HS-5 (cell line): ENCODE measurements at regions not wholly inside any gene's neighbourhood (a gene's known extent, or its start where the extent isn't known, plus 50 kb on each side); places are given as distances from the start of the nearest gene placed in this dataset.
"Not testable (repeated sequence)": the region's sequence is repeated elsewhere in the genome, so short reads cannot be mapped to it uniquely, and the experiment has no call there.

ENCODE experiments used
- DNase-seq: peaks from one replicate; pipeline ENCODE4 v3.0.0-alpha.2; 2012; ENCODE audit warnings: low read depth

- DNase-seq = no peak
These were observed 848.6 kb downstream of the PDCD6IP start for GRCh38 chr3:34646911-34647460.

GRCh38 chr3:34650131-34650530 is 851.7 kb downstream of the PDCD6IP start:
- no peak for DNase-seq

GRCh38 chr3:34668915-34669314 is 870.5 kb downstream of the PDCD6IP start:
- no peak for DNase-seq

- DNase-seq = no peak
These were observed 871.1 kb downstream of the PDCD6IP start for GRCh38 chr3:34669490-34669889.

GRCh38 chr3:34675383-34676120 is 877.1 kb downstream of the PDCD6IP start:
- DNase-seq = peak; percentile 10

- DNase-seq = peak; percentile 53
These were observed 878.0 kb downstream of the PDCD6IP start for GRCh38 chr3:34676436-34676835.

GRCh38 chr3:34678575-34678974 is 880.1 kb downstream of the PDCD6IP start:
- DNase-seq = no peak

- not testable (repeated sequence) for DNase-seq
These were observed 880.6 kb downstream of the PDCD6IP start for GRCh38 chr3:34679055-34679454.

- no peak for DNase-seq
These were observed 885.4 kb downstream of the PDCD6IP start for GRCh38 chr3:34683851-34684250.

- no peak for DNase-seq
These were observed 888.1 kb downstream of the PDCD6IP start for GRCh38 chr3:34686541-34686940.

- DNase-seq = no peak
These were observed 889.2 kb downstream of the PDCD6IP start for GRCh38 chr3:34687671-34688070.

GRCh38 chr3:34696831-34697230 is 898.4 kb downstream of the PDCD6IP start:
- DNase-seq = peak; percentile 4

GRCh38 chr3:34703053-34703452 is 904.6 kb downstream of the PDCD6IP start:
- no peak for DNase-seq

- DNase-seq = no peak
These were observed 914.3 kb upstream of the ARPP21 start for GRCh38 chr3:34724916-34725499.

GRCh38 chr3:34725774-34726173 is 913.6 kb upstream of the ARPP21 start:
- DNase-seq = no peak

- DNase-seq = no peak
These were observed 911.6 kb upstream of the ARPP21 start for GRCh38 chr3:34727700-34728099.

- DNase-seq = no peak
These were observed 897.2 kb upstream of the ARPP21 start for GRCh38 chr3:34742151-34742550.

- no peak for DNase-seq
These were observed 880.6 kb upstream of the ARPP21 start for GRCh38 chr3:34758630-34759261.

- DNase-seq = no peak
These were observed 861.9 kb upstream of the ARPP21 start for GRCh38 chr3:34777386-34777785.

- DNase-seq = no peak
These were observed 860.2 kb upstream of the ARPP21 start for GRCh38 chr3:34779092-34779491.

- DNase-seq = no peak
These were observed 859.0 kb upstream of the ARPP21 start for GRCh38 chr3:34780294-34780693.

- DNase-seq = no peak
These were observed 858.4 kb upstream of the ARPP21 start for GRCh38 chr3:34780973-34781372.

GRCh38 chr3:34782871-34783270 is 856.5 kb upstream of the ARPP21 start:
- DNase-seq = no peak
